Calu3 (cell line): ENCODE measurements at regions not wholly inside any gene's neighbourhood (a gene's known extent, or its start where the extent isn't known, plus 50 kb on each side); places are given as distances from the start of the nearest gene placed in this dataset.

Experiments
- BruUV-seq: library from RNA; stranded (reverse); fragments of 400-500 nt; replicated peaks from 2 replicates; lab custom pipeline; 2021; lab: Mats Ljungman, UMichigan
- CTCF ChIA-PET: fragments of 300-600 bp; sonication (Branson Sonifier 250); formaldehyde crosslinking; loops from one replicate; lab custom pipeline; 2022; ENCODE audit warnings: antibody characterized with exemption; lab: Charles Lee
- DNase-seq: peaks from one replicate; pipeline ENCODE4 v3.0.0; 2022
- H3K27ac Mint-ChIP-seq: one replicate; pipeline ENCODE4 v1.8.0; 2022; ENCODE audit warnings: mixed read lengths; ENCODE audit not compliant: unreplicated experiment
- H3K27me3 Mint-ChIP-seq: one replicate; pipeline ENCODE4 v1.8.0; 2022; ENCODE audit warnings: mixed read lengths; ENCODE audit not compliant: unreplicated experiment
- H3K36me3 Mint-ChIP-seq: one replicate; pipeline ENCODE4 v1.8.0; 2022; ENCODE audit warnings: mild to moderate bottlenecking, moderate library complexity, mixed read lengths; ENCODE audit not compliant: insufficient read depth, unreplicated experiment
- H3K4me1 Mint-ChIP-seq: one replicate; pipeline ENCODE4 v1.8.0; 2022; ENCODE audit warnings: mild to moderate bottlenecking, low read depth, mixed read lengths; ENCODE audit not compliant: unreplicated experiment
- H3K4me3 Mint-ChIP-seq: one replicate; pipeline ENCODE4 v1.8.0; 2022; ENCODE audit warnings: mild to moderate bottlenecking, low read depth, moderate library complexity, mixed read lengths; ENCODE audit not compliant: unreplicated experiment
- H3K9me3 Mint-ChIP-seq: one replicate; pipeline ENCODE4 v1.8.0; 2022; ENCODE audit warnings: low read depth, mixed read lengths; ENCODE audit not compliant: unreplicated experiment
- CTCF ChIP-seq: fragments of 200-600 bp; IDR thresholded peaks from one replicate; pipeline ENCODE4 v1.8.0; 2022; ENCODE audit warnings: antibody characterized with exemption; ENCODE audit not compliant: unreplicated experiment
- intact Hi-C: fragments of 100-400 bp; cut with micrococcal nuclease; formaldehyde crosslinking; loops from one replicate; pipeline ENCODE4 v1.10.0; 2022; ENCODE audit not compliant: unreplicated experiment

GRCh38 chr20:43778375-43778774, 51.6 kb upstream of the GTSF1L start:
- no peak for DNase-seq
- Mint-ChIP-seq H3K9me3 (peaks cover 3% of the 10 kb centered on the region), H3K27me3 (peaks cover 61% of the 10 kb centered on the region), H3K27ac (no peak overlapping the region), H3K4me3 (no peak overlapping the region), H3K4me1 (peaks cover 12% of the 10 kb centered on the region), H3K36me3 (no peaks in the 10 kb centered on the region)
- CTCF ChIA-PET: no interaction called here
- TF ChIP-seq CTCF: no peak
- no TSS peak for BruUV-seq
- intact Hi-C loops: no loop called here

GRCh38 chr20:43776691-43777090, 49.9 kb upstream of the GTSF1L start:
- Mint-ChIP-seq H3K27me3 (peaks cover 78% of the 10 kb centered on the region), H3K4me1 (peaks cover 2% of the 10 kb centered on the region), H3K36me3 (no peaks in the 10 kb centered on the region), H3K9me3 (peaks cover 3% of the 10 kb centered on the region), H3K27ac (no peak overlapping the region), H3K4me3 (no peak overlapping the region)
- DNase-seq: no peak
- no peak for TF ChIP-seq CTCF
- intact Hi-C loops: no loop called here
- no TSS peak for BruUV-seq
- CTCF ChIA-PET: interaction anchor here (0.6 to 0.7 kb wide), 2 partner anchors 47 to 105 kb away, joined by 7 read pairs; no protein-coding TSS in a partner anchor
